DND-41 (cell line): ENCODE measurements at regions not wholly inside any gene's neighbourhood (a gene's known extent, or its start where the extent isn't known, plus 50 kb on each side); places are given as distances from the start of the nearest gene placed in this dataset.

Experiments
- ATAC-seq: fragments of 200-7000 bp; cut with Tn5 transposase; 3 replicates; pipeline ENCODE4 v1.9.1; 2021; ENCODE audit warnings: low read depth; ENCODE audit not compliant: insufficient read depth
- DNase-seq: peaks from one replicate; pipeline ENCODE4 v3.0.0-alpha.2; 2020
- H2AFZ ChIP-seq: 2 replicates; pipeline ENCODE4 v1.6.0; 2012; ENCODE audit warnings: low read depth, low read length
- H3K27ac ChIP-seq: 2 replicates; pipeline ENCODE4 v1.5.1; 2012; ENCODE audit warnings: low read length, inconsistent platforms
- H3K27me3 ChIP-seq: fragments of 200-600 bp; sonication (generic); 2 replicates; pipeline ENCODE4 v1.6.0; 2012; ENCODE audit warnings: low read length, mild to moderate bottlenecking, inconsistent platforms; ENCODE audit not compliant: insufficient read depth, poor library complexity
- H3K36me3 ChIP-seq: 2 replicates; pipeline ENCODE4 v1.5.1; 2012; ENCODE audit warnings: low read length, inconsistent platforms; ENCODE audit not compliant: insufficient read depth
- H3K4me1 ChIP-seq: 2 replicates; pipeline ENCODE4 v1.5.1; 2012; ENCODE audit warnings: mild to moderate bottlenecking, low read length; ENCODE audit not compliant: insufficient read depth
- H3K4me2 ChIP-seq: 2 replicates; pipeline ENCODE4 v1.6.0; 2012; ENCODE audit warnings: mild to moderate bottlenecking, moderate library complexity, low read length, inconsistent platforms; ENCODE audit not compliant: insufficient read depth
- H3K4me3 ChIP-seq, 2 experiments: fragments of 200-600 bp in 1 of 2; shearing (Covaris generic) in 1 of 2; 2 replicates each; pipeline ENCODE4 v1.5.1; 2012 to 2016; ENCODE audit warnings: inconsistent platforms in 2 of 2, low read length in 2 of 2, mild to moderate bottlenecking in 2 of 2, low read depth in 1 of 2, moderate library complexity in 1 of 2
- H3K79me2 ChIP-seq: 2 replicates; pipeline ENCODE4 v1.6.0; 2012; ENCODE audit warnings: low read length, inconsistent platforms; ENCODE audit not compliant: insufficient read depth
- H3K9ac ChIP-seq: 2 replicates; pipeline ENCODE4 v1.6.0; 2012; ENCODE audit warnings: low read depth, mild to moderate bottlenecking, inconsistent platforms, low read length, moderate library complexity
- H3K9me3 ChIP-seq: 2 replicates; pipeline ENCODE4 v1.5.1; 2012; ENCODE audit warnings: low read length, moderate library complexity, mild to moderate bottlenecking, inconsistent platforms; ENCODE audit not compliant: insufficient read depth, severe bottlenecking
- H4K20me1 ChIP-seq: 2 replicates; pipeline ENCODE4 v1.6.0; 2012; ENCODE audit warnings: low read length; ENCODE audit not compliant: insufficient read depth
- CTCF ChIP-seq: IDR thresholded peaks from 2 replicates; pipeline ENCODE4 v1.5.1; 2012; ENCODE audit warnings: borderline replicate concordance, low read length, moderate library complexity, mild to moderate bottlenecking; ENCODE audit not compliant: poor library complexity, severe bottlenecking; ENCODE audit errors: extremely low read depth
- EZH2 ChIP-seq: IDR thresholded peaks from 3 replicates; pipeline ENCODE4 v1.6.1; 2012; ENCODE audit warnings: borderline replicate concordance, low read depth, mild to moderate bottlenecking, moderate library complexity, low read length, inconsistent platforms; ENCODE audit not compliant: severe bottlenecking

GRCh38 chr3:124431331-124431994, 298.8 kb upstream of the UMPS start:
- H3K27me3 ChIP-seq = no peaks in the 10 kb centered on the region
- DNase-seq (no peak), ATAC-seq (no peak)
- no peak overlapping the region for H3K4me2 ChIP-seq
- no peak overlapping the region for H3K4me3 ChIP-seq
- no peaks in the 10 kb centered on the region for H3K9me3 ChIP-seq
- TF ChIP-seq CTCF (no peak), EZH2 (no peak)
- no peak overlapping the region for H2AFZ ChIP-seq
- no peaks in the 10 kb centered on the region for H3K36me3 ChIP-seq
- no peak overlapping the region for H3K27ac ChIP-seq
- H3K9ac ChIP-seq = no peak overlapping the region
- no peaks in the 10 kb centered on the region for H3K4me1 ChIP-seq
- H4K20me1 ChIP-seq = no peaks in the 10 kb centered on the region
- no peaks in the 10 kb centered on the region for H3K79me2 ChIP-seq

GRCh38 chr3:124434176-124434575, 296.1 kb upstream of the UMPS start:
- Histone ChIP-seq H3K9ac (no peak overlapping the region), H3K27ac (no peak overlapping the region), H3K27me3 (no peaks in the 10 kb centered on the region), H4K20me1 (no peaks in the 10 kb centered on the region), H3K4me2 (no peak overlapping the region), H2AFZ (no peak overlapping the region), H3K36me3 (no peaks in the 10 kb centered on the region), H3K79me2 (no peaks in the 10 kb centered on the region), H3K4me3 (no peak overlapping the region), H3K9me3 (no peaks in the 10 kb centered on the region), H3K4me1 (no peaks in the 10 kb centered on the region)
- DNase-seq (no peak), ATAC-seq (no peak)
- TF ChIP-seq EZH2 (no peak), CTCF (no peak)

- Histone ChIP-seq H3K4me3 (no peak overlapping the region), H3K79me2 (no peaks in the 10 kb centered on the region), H3K4me1 (no peaks in the 10 kb centered on the region), H3K9me3 (no peaks in the 10 kb centered on the region), H2AFZ (no peak overlapping the region), H4K20me1 (no peaks in the 10 kb centered on the region), H3K27me3 (no peaks in the 10 kb centered on the region), H3K4me2 (no peak overlapping the region), H3K27ac (no peak overlapping the region), H3K9ac (no peak overlapping the region), H3K36me3 (no peaks in the 10 kb centered on the region)
- no peak for TF ChIP-seq CTCF
- no peak for TF ChIP-seq EZH2
- DNase-seq = no peak
- no peak for ATAC-seq
These were observed 294.8 kb upstream of the UMPS start for GRCh38 chr3:124435467-124435866.
